Panc1 (cell line): ENCODE measurements at regions not wholly inside any gene's neighbourhood (a gene's known extent, or its start where the extent isn't known, plus 50 kb on each side); places are given as distances from the start of the nearest gene placed in this dataset.

Experiments used
- ATAC-seq: fragments of 200-7000 bp; cut with Tn5 transposase; 2 replicates; pipeline ENCODE4 v1.9.1; 2020; ENCODE audit warnings: mild to moderate bottlenecking, moderate library complexity
- BruUV-seq: library from RNA; stranded (reverse); fragments of 400-500 nt; replicated peaks from 2 replicates; lab custom pipeline; 2021; lab: Mats Ljungman, UMichigan
- CTCF ChIA-PET: fragments of 300-600 bp; sonication (Branson Sonifier 250); formaldehyde crosslinking; loops from one replicate; lab custom pipeline; 2022; ENCODE audit warnings: antibody characterized with exemption; lab: Charles Lee
- POLR2A ChIA-PET: fragments of 300-600 bp; sonication (Branson Sonifier 250); formaldehyde crosslinking; loops from one replicate; lab custom pipeline; 2022; ENCODE audit warnings: antibody characterized with exemption; lab: Charles Lee
- DNase-seq: peaks from one replicate; pipeline ENCODE4 v3.0.0-alpha.2; 2010; ENCODE audit warnings: low read depth, low spot score
- H3K27ac ChIP-seq: 2 replicates; pipeline ENCODE4 v1.5.1; 2011; ENCODE audit warnings: mild to moderate bottlenecking, low read length, inconsistent platforms
- H3K27me3 ChIP-seq: fragments of 200-500 bp; sonication (Bioruptor generic); 2 replicates; pipeline ENCODE4 v1.6.0; 2014; ENCODE audit warnings: low read length, inconsistent platforms; ENCODE audit not compliant: control insufficient read depth, insufficient read depth
- H3K36me3 ChIP-seq: fragments of 200-500 bp; sonication (Bioruptor generic); 2 replicates; pipeline ENCODE4 v1.5.1; 2014; ENCODE audit warnings: inconsistent platforms, mild to moderate bottlenecking, low read length, moderate library complexity; ENCODE audit not compliant: control insufficient read depth, insufficient read depth
- H3K4me1 ChIP-seq: 2 replicates; pipeline ENCODE4 v1.5.1; 2011; ENCODE audit warnings: inconsistent platforms, mild to moderate bottlenecking, low read length, moderate library complexity; ENCODE audit not compliant: control insufficient read depth, insufficient read depth
- H3K4me3 ChIP-seq, 2 experiments: 2 replicates each; pipeline ENCODE4 v1.5.1; 2011 to 2012; ENCODE audit warnings: low read depth in 2 of 2, low read length in 2 of 2, mild to moderate bottlenecking in 2 of 2, inconsistent platforms in 1 of 2, moderate library complexity in 1 of 2
- H3K9me3 ChIP-seq: fragments of 200-500 bp; sonication (Bioruptor generic); 2 replicates; pipeline ENCODE4 v1.5.1; 2014; ENCODE audit warnings: low read depth, mild to moderate bottlenecking, inconsistent platforms, low read length, moderate library complexity; ENCODE audit not compliant: control insufficient read depth, insufficient read depth
- CTCF ChIP-seq: fragments of 450-650 bp; IDR thresholded peaks from 2 replicates; pipeline ENCODE4 v1.5.1; 2017; ENCODE audit warnings: mild to moderate bottlenecking
- POLR2AphosphoS5 ChIP-seq: IDR thresholded peaks from 2 replicates; pipeline ENCODE4 v1.6.1; 2012; ENCODE audit warnings: mild to moderate bottlenecking, low read depth, low read length, moderate library complexity
- REST ChIP-seq, 2 experiments: IDR thresholded peaks; 2 replicates each; pipeline ENCODE4 v1.6.1; 2011 to 2012; ENCODE audit warnings: low read depth in 2 of 2, control low read depth in 1 of 2, low read length in 1 of 2, mild to moderate bottlenecking in 1 of 2, moderate library complexity in 1 of 2; ENCODE audit not compliant: insufficient read depth in 1 of 2
- SIN3A ChIP-seq: IDR thresholded peaks from 2 replicates; pipeline ENCODE4 v1.6.1; 2012; ENCODE audit warnings: low read depth, mild to moderate bottlenecking, low read length, moderate library complexity, borderline replicate concordance; ENCODE audit not compliant: insufficient read depth
- TCF7L2 ChIP-seq: IDR thresholded peaks from 2 replicates; pipeline ENCODE4 v1.6.1; 2011; ENCODE audit warnings: mild to moderate bottlenecking, low read depth, low read length, inconsistent platforms
- in situ Hi-C: cut with HindIII; loops from 2 replicates; pipeline ENCODE4 v1.10.0; 2016; ENCODE audit warnings: low sequenced_read_pairs, low pct_unique_long_range_greater_than_20kb
- intact Hi-C: fragments of 100-400 bp; cut with micrococcal nuclease; formaldehyde crosslinking; loops from one replicate; pipeline ENCODE4 v1.10.0; 2022; ENCODE audit not compliant: unreplicated experiment

- intact Hi-C loops, result no loop called here
- Histone ChIP-seq H3K4me3 (no peak overlapping the region), H3K27ac (no peak overlapping the region), H3K36me3 (no peaks in the 10 kb centered on the region), H3K27me3 (no peaks in the 10 kb centered on the region), H3K9me3 (no peaks in the 10 kb centered on the region), H3K4me1 (no peaks in the 10 kb centered on the region)
- no peak for TF ChIP-seq CTCF
- TF ChIP-seq SIN3A, result no peak
- no peak for TF ChIP-seq REST (IDR thresholded peaks at IDR 0.05; ENCODE audit: insufficient read depth in 1 of 2, low read depth in 2 of 2, low read length in 1 of 2)
- no peak for TF ChIP-seq POLR2AphosphoS5
- TF ChIP-seq TCF7L2, result no peak
- ChIA-PET CTCF (no interaction called here), POLR2A (no interaction called here)
- ATAC-seq (no peak), DNase-seq (no peak)
- in situ Hi-C loops, result no loop called here
- no TSS peak for BruUV-seq
These were observed 347.6 kb downstream of the CYRIA start for GRCh38 chr2:16318051-16318450.

GRCh38 chr2:16317211-16317830 lies 348.3 kb downstream of the CYRIA start:
- ATAC-seq (no peak), DNase-seq (no peak)
- POLR2A ChIA-PET, result no interaction called here
- Histone ChIP-seq H3K4me1 (no peaks in the 10 kb centered on the region), H3K9me3 (no peaks in the 10 kb centered on the region), H3K4me3 (no peak overlapping the region), H3K27me3 (no peaks in the 10 kb centered on the region), H3K27ac (no peak overlapping the region), H3K36me3 (no peaks in the 10 kb centered on the region)
- intact Hi-C loops (no loop called here), in situ Hi-C loops (no loop called here)
- CTCF ChIA-PET, result no interaction called here
- TF ChIP-seq CTCF, result no peak
- no peak for TF ChIP-seq REST (IDR thresholded peaks at IDR 0.05; ENCODE audit: insufficient read depth in 1 of 2, low read depth in 2 of 2, low read length in 1 of 2)
- no peak for TF ChIP-seq SIN3A
- no peak for TF ChIP-seq POLR2AphosphoS5
- TF ChIP-seq TCF7L2, result no peak
- no TSS peak for BruUV-seq
